H1 (cell line): ENCODE measurements at regions not wholly inside any gene's neighbourhood (a gene's known extent, or its start where the extent isn't known, plus 50 kb on each side); places are given as distances from the start of the nearest gene placed in this dataset.

ENCODE experiments used
- TF ChIP-seq, protein P1 (sequence below): fragments of 300-600 bp; sonication (generic); IDR thresholded peaks from 2 replicates; pipeline ENCODE4 v1.7.1; 2012; ENCODE audit warnings: low read length, moderate library complexity, mild to moderate bottlenecking, inconsistent platforms; ENCODE audit not compliant: insufficient replicate concordance

DNA sequence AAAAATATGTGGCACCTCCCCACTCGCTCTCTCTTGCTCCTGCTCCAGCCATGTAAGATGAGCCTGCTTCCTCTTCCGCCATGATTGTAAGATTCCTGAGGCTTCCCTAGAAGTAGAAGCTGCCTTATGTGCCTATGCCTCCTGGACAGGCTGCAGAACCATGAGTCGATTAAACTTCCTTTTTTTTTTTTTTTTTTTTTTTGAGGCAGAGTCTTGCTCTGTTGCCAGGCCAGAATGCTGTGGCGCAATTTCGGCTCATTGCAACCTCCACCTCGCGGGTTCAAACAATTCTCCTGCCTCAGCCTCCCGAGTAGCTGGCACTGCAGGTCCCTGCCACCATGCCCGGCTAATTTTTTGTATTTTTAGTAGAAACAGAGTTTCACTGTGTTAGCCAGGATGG is 112.5 kb downstream of the FAM217A start (continued):
- TF ChIP-seq, protein P1, sequence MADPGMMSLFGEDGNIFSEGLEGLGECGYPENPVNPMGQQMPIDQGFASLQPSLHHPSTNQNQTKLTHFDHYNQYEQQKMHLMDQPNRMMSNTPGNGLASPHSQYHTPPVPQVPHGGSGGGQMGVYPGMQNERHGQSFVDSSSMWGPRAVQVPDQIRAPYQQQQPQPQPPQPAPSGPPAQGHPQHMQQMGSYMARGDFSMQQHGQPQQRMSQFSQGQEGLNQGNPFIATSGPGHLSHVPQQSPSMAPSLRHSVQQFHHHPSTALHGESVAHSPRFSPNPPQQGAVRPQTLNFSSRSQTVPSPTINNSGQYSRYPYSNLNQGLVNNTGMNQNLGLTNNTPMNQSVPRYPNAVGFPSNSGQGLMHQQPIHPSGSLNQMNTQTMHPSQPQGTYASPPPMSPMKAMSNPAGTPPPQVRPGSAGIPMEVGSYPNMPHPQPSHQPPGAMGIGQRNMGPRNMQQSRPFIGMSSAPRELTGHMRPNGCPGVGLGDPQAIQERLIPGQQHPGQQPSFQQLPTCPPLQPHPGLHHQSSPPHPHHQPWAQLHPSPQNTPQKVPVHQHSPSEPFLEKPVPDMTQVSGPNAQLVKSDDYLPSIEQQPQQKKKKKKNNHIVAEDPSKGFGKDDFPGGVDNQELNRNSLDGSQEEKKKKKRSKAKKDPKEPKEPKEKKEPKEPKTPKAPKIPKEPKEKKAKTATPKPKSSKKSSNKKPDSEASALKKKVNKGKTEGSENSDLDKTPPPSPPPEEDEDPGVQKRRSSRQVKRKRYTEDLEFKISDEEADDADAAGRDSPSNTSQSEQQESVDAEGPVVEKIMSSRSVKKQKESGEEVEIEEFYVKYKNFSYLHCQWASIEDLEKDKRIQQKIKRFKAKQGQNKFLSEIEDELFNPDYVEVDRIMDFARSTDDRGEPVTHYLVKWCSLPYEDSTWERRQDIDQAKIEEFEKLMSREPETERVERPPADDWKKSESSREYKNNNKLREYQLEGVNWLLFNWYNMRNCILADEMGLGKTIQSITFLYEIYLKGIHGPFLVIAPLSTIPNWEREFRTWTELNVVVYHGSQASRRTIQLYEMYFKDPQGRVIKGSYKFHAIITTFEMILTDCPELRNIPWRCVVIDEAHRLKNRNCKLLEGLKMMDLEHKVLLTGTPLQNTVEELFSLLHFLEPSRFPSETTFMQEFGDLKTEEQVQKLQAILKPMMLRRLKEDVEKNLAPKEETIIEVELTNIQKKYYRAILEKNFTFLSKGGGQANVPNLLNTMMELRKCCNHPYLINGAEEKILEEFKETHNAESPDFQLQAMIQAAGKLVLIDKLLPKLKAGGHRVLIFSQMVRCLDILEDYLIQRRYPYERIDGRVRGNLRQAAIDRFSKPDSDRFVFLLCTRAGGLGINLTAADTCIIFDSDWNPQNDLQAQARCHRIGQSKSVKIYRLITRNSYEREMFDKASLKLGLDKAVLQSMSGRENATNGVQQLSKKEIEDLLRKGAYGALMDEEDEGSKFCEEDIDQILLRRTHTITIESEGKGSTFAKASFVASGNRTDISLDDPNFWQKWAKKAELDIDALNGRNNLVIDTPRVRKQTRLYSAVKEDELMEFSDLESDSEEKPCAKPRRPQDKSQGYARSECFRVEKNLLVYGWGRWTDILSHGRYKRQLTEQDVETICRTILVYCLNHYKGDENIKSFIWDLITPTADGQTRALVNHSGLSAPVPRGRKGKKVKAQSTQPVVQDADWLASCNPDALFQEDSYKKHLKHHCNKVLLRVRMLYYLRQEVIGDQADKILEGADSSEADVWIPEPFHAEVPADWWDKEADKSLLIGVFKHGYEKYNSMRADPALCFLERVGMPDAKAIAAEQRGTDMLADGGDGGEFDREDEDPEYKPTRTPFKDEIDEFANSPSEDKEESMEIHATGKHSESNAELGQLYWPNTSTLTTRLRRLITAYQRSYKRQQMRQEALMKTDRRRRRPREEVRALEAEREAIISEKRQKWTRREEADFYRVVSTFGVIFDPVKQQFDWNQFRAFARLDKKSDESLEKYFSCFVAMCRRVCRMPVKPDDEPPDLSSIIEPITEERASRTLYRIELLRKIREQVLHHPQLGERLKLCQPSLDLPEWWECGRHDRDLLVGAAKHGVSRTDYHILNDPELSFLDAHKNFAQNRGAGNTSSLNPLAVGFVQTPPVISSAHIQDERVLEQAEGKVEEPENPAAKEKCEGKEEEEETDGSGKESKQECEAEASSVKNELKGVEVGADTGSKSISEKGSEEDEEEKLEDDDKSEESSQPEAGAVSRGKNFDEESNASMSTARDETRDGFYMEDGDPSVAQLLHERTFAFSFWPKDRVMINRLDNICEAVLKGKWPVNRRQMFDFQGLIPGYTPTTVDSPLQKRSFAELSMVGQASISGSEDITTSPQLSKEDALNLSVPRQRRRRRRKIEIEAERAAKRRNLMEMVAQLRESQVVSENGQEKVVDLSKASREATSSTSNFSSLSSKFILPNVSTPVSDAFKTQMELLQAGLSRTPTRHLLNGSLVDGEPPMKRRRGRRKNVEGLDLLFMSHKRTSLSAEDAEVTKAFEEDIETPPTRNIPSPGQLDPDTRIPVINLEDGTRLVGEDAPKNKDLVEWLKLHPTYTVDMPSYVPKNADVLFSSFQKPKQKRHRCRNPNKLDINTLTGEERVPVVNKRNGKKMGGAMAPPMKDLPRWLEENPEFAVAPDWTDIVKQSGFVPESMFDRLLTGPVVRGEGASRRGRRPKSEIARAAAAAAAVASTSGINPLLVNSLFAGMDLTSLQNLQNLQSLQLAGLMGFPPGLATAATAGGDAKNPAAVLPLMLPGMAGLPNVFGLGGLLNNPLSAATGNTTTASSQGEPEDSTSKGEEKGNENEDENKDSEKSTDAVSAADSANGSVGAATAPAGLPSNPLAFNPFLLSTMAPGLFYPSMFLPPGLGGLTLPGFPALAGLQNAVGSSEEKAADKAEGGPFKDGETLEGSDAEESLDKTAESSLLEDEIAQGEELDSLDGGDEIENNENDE = no peak
